Spleen (tissue), 7 donors: ENCODE measurements at regions not wholly inside any gene's neighbourhood (a gene's known extent, or its start where the extent isn't known, plus 50 kb on each side); places are given as distances from the start of the nearest gene placed in this dataset.

Source experiments
- CTCF ChIP-seq, 11 experiments: fragments of 200-600 bp in 7 of 11; fragments of 450-650 bp in 4 of 11; sonication (generic) in 4 of 11; IDR thresholded peaks in 8 of 11; conservative IDR thresholded peaks in 3 of 11; 1 replicate in 7 of 11; 2 replicates in 4 of 11; pipeline versions ENCODE4 v1.4.0 to v1.8.0; 2016 to 2021; ENCODE audit warnings: antibody characterized with exemption in 11 of 11, inconsistent platforms in 4 of 11, mild to moderate bottlenecking in 1 of 11
- POLR2AphosphoS5 ChIP-seq, 3 donors: sonication (generic); formaldehyde crosslinking; IDR thresholded peaks; one replicate each; pipeline ENCODE4 v1.5.1; 2017; ENCODE audit warnings: antibody characterized with exemption in 3 of 3
- donor health status: DM: no; HTN: no; CAD: no; lungs with moderate emphysema.
- donor health status: DM: no; HTN: no; CAD: no.
- donor health status: DM: no; HTN: no; CAD: no.

- no peak for TF ChIP-seq CTCF (IDR thresholded peaks at IDR 0.05 in 8 of 11, conservative IDR thresholded peaks at IDR 0.05 in 3 of 11)
- no peak for TF ChIP-seq POLR2AphosphoS5 (IDR thresholded peaks at IDR 0.05)
These were observed 312.7 kb upstream of the JARID2 start for GRCh38 chr6:14933183-14933544.
